CD4-positive, alpha-beta memory T cell (primary cell): ENCODE measurements at regions not wholly inside any gene's neighbourhood (a gene's known extent, or its start where the extent isn't known, plus 50 kb on each side); places are given as distances from the start of the nearest gene placed in this dataset.
"Not testable (repeated sequence)": the region's sequence is repeated elsewhere in the genome, so short reads cannot be mapped to it uniquely, and the experiment has no call there.

Source experiments
- CTCF ChIA-PET: fragments of 350-600 bp; sonication (Branson Sonifier 250); formaldehyde crosslinking; loops from one replicate; lab custom pipeline; 2021; ENCODE audit warnings: inconsistent platforms; ENCODE audit not compliant: partially characterized antibody; lab: Charles Lee
- POLR2A ChIA-PET: fragments of 350-600 bp; sonication (Branson Sonifier 250); formaldehyde crosslinking; loops from one replicate; lab custom pipeline; 2021; ENCODE audit not compliant: partially characterized antibody; lab: Charles Lee
- DNase-seq, 5 donors: peaks; one replicate each; pipeline versions ENCODE4 v3.0.0 to v3.0.0-alpha.2; 2020 to 2022; ENCODE audit warnings: mixed read lengths in 1 of 5
- H3K27ac ChIP-seq: one replicate; pipeline ENCODE4 v1.7.0; 2013; ENCODE audit warnings: low read depth, low read length
- H3K27me3 ChIP-seq: 2 replicates; pipeline ENCODE4 v1.7.0; 2013; ENCODE audit warnings: mild to moderate bottlenecking, low read length, moderate library complexity; ENCODE audit not compliant: insufficient read depth
- H3K36me3 ChIP-seq: 2 replicates; pipeline ENCODE4 v1.7.0; 2013; ENCODE audit warnings: mild to moderate bottlenecking, low read length, moderate library complexity; ENCODE audit not compliant: insufficient read depth
- H3K4me1 ChIP-seq: 2 replicates; pipeline ENCODE4 v1.7.0; 2013; ENCODE audit warnings: mild to moderate bottlenecking, low read length, moderate library complexity; ENCODE audit not compliant: insufficient read depth
- H3K4me3 ChIP-seq, 2 donors: one replicate each; pipeline ENCODE4 v1.7.0; 2013; ENCODE audit warnings: low read length in 2 of 2, mild to moderate bottlenecking in 1 of 2
- H3K9me3 ChIP-seq, 2 donors: one replicate each; pipeline ENCODE4 v1.7.0; 2013; ENCODE audit warnings: low read length in 2 of 2, control low read depth in 1 of 2; ENCODE audit not compliant: control insufficient read depth in 1 of 2
- H3K27ac Mint-ChIP-seq, 7 donors: one replicate each; pipeline ENCODE4 v1.8.0; 2020 to 2021; ENCODE audit warnings: mixed read lengths in 7 of 7, mild to moderate bottlenecking in 6 of 7, inconsistent platforms in 3 of 7, moderate library complexity in 3 of 7
- H3K27me3 Mint-ChIP-seq, 2 donors: one replicate each; pipeline ENCODE4 v1.8.0; 2020 to 2021; ENCODE audit warnings: mixed read lengths in 2 of 2
- H3K36me3 Mint-ChIP-seq, 2 donors: one replicate each; pipeline ENCODE4 v1.8.0; 2020 to 2021; ENCODE audit warnings: mixed read lengths in 2 of 2, inconsistent platforms in 1 of 2, mild to moderate bottlenecking in 1 of 2
- H3K4me1 Mint-ChIP-seq, 4 donors: one replicate each; pipeline ENCODE4 v1.8.0; 2020 to 2021; ENCODE audit warnings: mixed read lengths in 4 of 4, mild to moderate bottlenecking in 1 of 4
- H3K4me3 Mint-ChIP-seq, 8 donors: one replicate each; pipeline ENCODE4 v1.8.0; 2020 to 2021; ENCODE audit warnings: mixed read lengths in 8 of 8, mild to moderate bottlenecking in 7 of 8, moderate library complexity in 6 of 8, inconsistent platforms in 3 of 8
- H3K9me3 Mint-ChIP-seq, 8 donors: one replicate each; pipeline ENCODE4 v1.8.0; 2020 to 2021; ENCODE audit warnings: mixed read lengths in 8 of 8, mild to moderate bottlenecking in 5 of 8, inconsistent platforms in 3 of 8, moderate library complexity in 1 of 8
- intact Hi-C: fragments of 100-400 bp; cut with micrococcal nuclease; formaldehyde crosslinking; loops from one replicate; pipeline ENCODE4 v1.15.1; 2023

- no peaks in the 10 kb centered on the region for H3K9me3 ChIP-seq
- H3K4me3 Mint-ChIP-seq, result no peak overlapping the region
These were observed 128.9 kb downstream of the CTNND1 start for GRCh38 chr11:57890521-57890920.

DNA sequence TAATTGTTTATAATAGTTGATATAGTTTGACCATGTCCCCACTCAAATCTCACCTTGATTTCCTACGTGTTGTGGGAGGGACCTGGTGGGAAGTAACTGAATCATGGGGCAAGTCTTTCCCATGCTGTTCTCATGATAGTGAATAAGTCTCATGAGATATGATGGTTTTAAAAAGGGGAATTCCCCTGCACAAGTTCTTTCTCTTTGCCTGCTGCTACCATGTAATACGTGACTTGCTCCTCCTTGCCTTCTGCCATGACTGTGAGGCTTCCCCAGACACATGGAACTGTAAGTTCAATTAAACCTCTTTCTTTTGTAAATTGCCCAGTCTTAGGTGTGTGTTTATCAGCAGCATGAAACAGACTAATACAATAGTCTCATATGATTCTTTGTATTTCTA lies 130.5 kb upstream of the OR9Q1 start:
- H3K27ac ChIP-seq, H3K9me3 Mint-ChIP-seq, H3K27ac Mint-ChIP-seq, H3K4me1 ChIP-seq, H3K4me3 Mint-ChIP-seq, H3K9me3 ChIP-seq, H3K36me3 Mint-ChIP-seq, H3K27me3 ChIP-seq, intact Hi-C loops, POLR2A ChIA-PET, DNase-seq, H3K4me3 ChIP-seq, CTCF ChIA-PET, H3K4me1 Mint-ChIP-seq, H3K36me3 ChIP-seq: not testable (repeated sequence)
- peaks cover 8 to 13% of the 10 kb centered on the region in 2 donors for H3K27me3 Mint-ChIP-seq

More at GRCh38 chr11:57890521-57890920, 128.9 kb downstream of the CTNND1 start:
- intact Hi-C loops, result no loop called here
- ChIA-PET CTCF (no interaction called here), POLR2A (no interaction called here)
- no peaks in the 10 kb centered on the region for H3K4me1 ChIP-seq
- no peaks in the 10 kb centered on the region for H3K36me3 Mint-ChIP-seq
- H3K4me3 ChIP-seq, result no peak overlapping the region
- DNase-seq, result no peak
- H3K27me3 ChIP-seq, result no peaks in the 10 kb centered on the region
- no peaks in the 10 kb centered on the region for H3K36me3 ChIP-seq
- H3K4me1 Mint-ChIP-seq, result no peaks in the 10 kb centered on the region
- H3K27ac Mint-ChIP-seq, result no peak overlapping the region
- peaks cover 0 to 8% (median 1%) of the 10 kb centered on the region in 8 donors for H3K9me3 Mint-ChIP-seq
- H3K27ac ChIP-seq, result no peak overlapping the region
- peaks cover 3 to 4% of the 10 kb centered on the region in 2 donors for H3K27me3 Mint-ChIP-seq

DNA sequence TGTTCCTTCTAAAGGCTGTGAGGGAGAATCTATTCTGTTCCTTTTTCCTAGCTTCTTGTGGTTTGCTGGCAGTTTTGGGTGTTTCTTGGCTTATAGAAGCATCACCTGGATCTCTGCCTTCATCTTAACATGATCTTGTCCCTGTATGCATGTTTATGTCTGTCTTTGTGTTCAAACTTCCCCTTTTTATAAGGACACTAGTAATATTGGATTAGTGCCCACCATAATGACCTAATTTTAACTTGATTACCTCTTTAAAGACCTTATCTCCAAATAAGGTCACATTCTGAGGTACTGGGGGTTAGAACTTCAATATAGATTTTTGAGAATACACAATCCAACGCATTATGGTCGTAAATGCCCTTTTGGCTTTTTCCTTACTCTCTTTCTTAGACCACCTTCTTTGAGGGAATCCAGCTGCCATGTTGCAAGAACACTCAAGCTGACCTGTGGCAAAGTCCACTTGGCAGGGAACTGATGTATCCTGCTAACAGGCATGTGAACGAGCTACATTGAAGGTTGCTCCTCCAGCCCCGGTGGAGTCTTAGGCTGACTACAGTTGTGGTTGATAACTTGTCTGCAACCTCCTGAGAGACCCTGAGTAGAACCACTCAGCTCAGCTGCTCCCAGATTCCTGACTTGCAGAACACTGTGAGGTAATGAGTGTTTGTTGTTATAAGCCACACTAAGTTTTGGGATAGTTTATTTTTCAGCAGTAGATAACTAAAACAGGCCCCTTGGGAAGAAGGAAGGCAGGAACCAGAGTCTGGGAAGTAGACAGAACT lies 127.1 kb upstream of the OR9Q1 start:
- Histone ChIP-seq H3K9me3 (no peaks in the 10 kb centered on the region), H3K4me3 (no peak overlapping the region), H3K27me3 (no peaks in the 10 kb centered on the region), H3K36me3 (no peaks in the 10 kb centered on the region), H3K4me1 (no peaks in the 10 kb centered on the region), H3K27ac (no peak overlapping the region)
- H3K36me3 Mint-ChIP-seq, result no peaks in the 10 kb centered on the region
- no peaks in the 10 kb centered on the region for H3K4me1 Mint-ChIP-seq
- peaks cover 0 to 7% (median 2%) of the 10 kb centered on the region in 8 donors for H3K9me3 Mint-ChIP-seq
- no peak for DNase-seq
- H3K4me3 Mint-ChIP-seq, result no peak overlapping the region
- intact Hi-C loops, result no loop called here
- ChIA-PET CTCF (no interaction called here), POLR2A (no interaction called here)
- peaks cover 14 to 26% of the 10 kb centered on the region in 2 donors for H3K27me3 Mint-ChIP-seq
- no peak overlapping the region for H3K27ac Mint-ChIP-seq

- ChIA-PET CTCF (no interaction called here), POLR2A (no interaction called here)
- Mint-ChIP-seq H3K36me3 (no peaks in the 10 kb centered on the region), H3K9me3 (peaks cover 0 to 7% (median 2%) of the 10 kb centered on the region in 8 donors), H3K27ac (no peak overlapping the region), H3K27me3 (peaks cover 15 to 28% of the 10 kb centered on the region in 2 donors), H3K4me1 (no peaks in the 10 kb centered on the region), H3K4me3 (no peak overlapping the region)
- Histone ChIP-seq H3K27me3 (no peaks in the 10 kb centered on the region), H3K4me3 (no peak overlapping the region), H3K27ac (no peak overlapping the region), H3K4me1 (no peaks in the 10 kb centered on the region), H3K36me3 (no peaks in the 10 kb centered on the region), H3K9me3 (no peaks in the 10 kb centered on the region)
- DNase-seq, result no peak
- intact Hi-C loops, result no loop called here
These were observed 124.3 kb upstream of the OR9Q1 start for GRCh38 chr11:57899378-57899777.

GRCh38 chr11:57900320-57900719 lies 123.4 kb upstream of the OR9Q1 start:
- Mint-ChIP-seq H3K9me3 (peaks cover 0 to 2% (median 0%) of the 10 kb centered on the region in 8 donors), H3K36me3 (no peaks in the 10 kb centered on the region), H3K27me3 (peaks cover 13 to 27% of the 10 kb centered on the region in 2 donors), H3K27ac (no peak overlapping the region), H3K4me3 (no peak overlapping the region), H3K4me1 (no peaks in the 10 kb centered on the region)
- Histone ChIP-seq H3K36me3 (no peaks in the 10 kb centered on the region), H3K9me3 (no peaks in the 10 kb centered on the region), H3K27me3 (no peaks in the 10 kb centered on the region), H3K27ac (no peak overlapping the region), H3K4me1 (no peaks in the 10 kb centered on the region), H3K4me3 (no peak overlapping the region)
- CTCF ChIA-PET, result no interaction called here
- intact Hi-C loops, result no loop called here
- no peak for DNase-seq
- POLR2A ChIA-PET, result no interaction called here

GRCh38 chr11:57901278-57901677 lies 122.4 kb upstream of the OR9Q1 start:
- Histone ChIP-seq H3K4me3 (no peak overlapping the region), H3K27me3 (no peaks in the 10 kb centered on the region), H3K9me3 (no peaks in the 10 kb centered on the region), H3K4me1 (no peaks in the 10 kb centered on the region), H3K27ac (no peak overlapping the region), H3K36me3 (no peaks in the 10 kb centered on the region)
- no peaks in the 10 kb centered on the region for H3K36me3 Mint-ChIP-seq
- ChIA-PET POLR2A (no interaction called here), CTCF (no interaction called here)
- no peak overlapping the region for H3K27ac Mint-ChIP-seq
- peaks cover 13 to 27% of the 10 kb centered on the region in 2 donors for H3K27me3 Mint-ChIP-seq
- H3K4me1 Mint-ChIP-seq, result no peaks in the 10 kb centered on the region
- intact Hi-C loops, result no loop called here
- DNase-seq, result no peak
- peaks cover 0 to 2% (median 0%) of the 10 kb centered on the region in 8 donors for H3K9me3 Mint-ChIP-seq
- H3K4me3 Mint-ChIP-seq, result no peak overlapping the region

- no peaks in the 10 kb centered on the region for H3K9me3 ChIP-seq
- intact Hi-C loops, result no loop called here
- Mint-ChIP-seq H3K36me3 (no peaks in the 10 kb centered on the region), H3K27ac (no peak overlapping the region), H3K4me3 (no peak overlapping the region), H3K27me3 (peaks cover 11 to 25% of the 10 kb centered on the region in 2 donors), H3K9me3 (peaks cover 0 to 2% (median 0%) of the 10 kb centered on the region in 8 donors), H3K4me1 (no peaks in the 10 kb centered on the region)
- no peaks in the 10 kb centered on the region for H3K36me3 ChIP-seq
- ChIA-PET POLR2A (no interaction called here), CTCF (no interaction called here)
- no peak overlapping the region for H3K27ac ChIP-seq
- no peak overlapping the region for H3K4me3 ChIP-seq
- no peaks in the 10 kb centered on the region for H3K27me3 ChIP-seq
- no peak for DNase-seq
- no peaks in the 10 kb centered on the region for H3K4me1 ChIP-seq
These were observed 121.9 kb upstream of the OR9Q1 start for GRCh38 chr11:57901756-57902155.
